Astrocyte (in vitro differentiated cells and primary cell): ENCODE measurements at regions not wholly inside any gene's neighbourhood (a gene's known extent, or its start where the extent isn't known, plus 50 kb on each side); places are given as distances from the start of the nearest gene placed in this dataset. TPM values are rescaled to one million over a fixed set of nuclear protein-coding genes. Genes with fewer than 3 reads are reported as not detected.

Experiments used
- DNase-seq: peaks from one replicate; pipeline ENCODE4 v3.0.0-alpha.2; 2010; ENCODE audit warnings: low read depth
- FAIRE-seq: peaks from 2 replicates; lab custom pipeline; 2011; peaks lifted over from hg19 to GRCh38; lab: Jason Lieb, UNC
- H2AFZ ChIP-seq: 2 replicates; pipeline ENCODE4 v1.6.0; 2012; ENCODE audit warnings: low read depth, low read length, inconsistent platforms
- H3K27ac ChIP-seq: 2 replicates; pipeline ENCODE4 v1.5.1; 2011; ENCODE audit warnings: low read depth, low read length, inconsistent platforms
- H3K27me3 ChIP-seq: 2 replicates; pipeline ENCODE4 v1.6.0; 2011; ENCODE audit warnings: low read length, inconsistent platforms; ENCODE audit not compliant: insufficient read depth
- H3K36me3 ChIP-seq: 2 replicates; pipeline ENCODE4 v1.5.1; 2011; ENCODE audit warnings: low read length, inconsistent platforms; ENCODE audit not compliant: insufficient read depth
- H3K4me1 ChIP-seq: 2 replicates; pipeline ENCODE4 v1.5.1; 2011; ENCODE audit warnings: low read length, inconsistent platforms; ENCODE audit not compliant: insufficient read depth
- H3K4me2 ChIP-seq: 2 replicates; pipeline ENCODE4 v1.6.0; 2012; ENCODE audit warnings: low read length, inconsistent platforms
- H3K4me3 ChIP-seq: 2 replicates; pipeline ENCODE4 v1.5.1; 2011; ENCODE audit warnings: low read depth, mild to moderate bottlenecking, low read length, inconsistent platforms; ENCODE audit not compliant: insufficient read depth
- H3K79me2 ChIP-seq: 2 replicates; pipeline ENCODE4 v1.6.0; 2012; ENCODE audit warnings: mild to moderate bottlenecking, low read length, inconsistent platforms; ENCODE audit not compliant: insufficient read depth
- H3K9ac ChIP-seq: 2 replicates; pipeline ENCODE4 v1.6.0; 2012; ENCODE audit warnings: mild to moderate bottlenecking, low read length, inconsistent platforms
- H3K9me3 ChIP-seq: 2 replicates; pipeline ENCODE4 v1.5.1; 2012; ENCODE audit warnings: low read depth, mild to moderate bottlenecking, low read length, inconsistent platforms; ENCODE audit not compliant: insufficient read depth
- H4K20me1 ChIP-seq: 2 replicates; pipeline ENCODE4 v1.6.0; 2012; ENCODE audit warnings: low read length, inconsistent platforms; ENCODE audit not compliant: insufficient read depth
- H3K27ac Mint-ChIP-seq: one replicate; pipeline ENCODE4 v1.8.0; 2021; ENCODE audit warnings: mild to moderate bottlenecking, mixed read lengths; ENCODE audit not compliant: unreplicated experiment
- H3K27me3 Mint-ChIP-seq: one replicate; pipeline ENCODE4 v1.8.0; 2021; ENCODE audit warnings: low read depth, mixed read lengths; ENCODE audit not compliant: unreplicated experiment
- H3K36me3 Mint-ChIP-seq: one replicate; pipeline ENCODE4 v1.8.0; 2021; ENCODE audit warnings: low read depth, mixed read lengths; ENCODE audit not compliant: unreplicated experiment
- H3K4me1 Mint-ChIP-seq: one replicate; pipeline ENCODE4 v1.8.0; 2021; ENCODE audit warnings: low read depth, mixed read lengths; ENCODE audit not compliant: unreplicated experiment
- H3K4me3 Mint-ChIP-seq: one replicate; pipeline ENCODE4 v1.8.0; 2021; ENCODE audit warnings: mild to moderate bottlenecking, moderate library complexity, mixed read lengths; ENCODE audit not compliant: unreplicated experiment
- H3K9me3 Mint-ChIP-seq: one replicate; pipeline ENCODE4 v1.8.0; 2021; ENCODE audit warnings: mild to moderate bottlenecking, mixed read lengths; ENCODE audit not compliant: unreplicated experiment
- CTCF ChIP-seq: IDR thresholded peaks from 2 replicates; pipeline ENCODE4 v1.5.1; 2011; ENCODE audit warnings: low read depth, mild to moderate bottlenecking, inconsistent platforms, low read length, moderate library complexity; ENCODE audit not compliant: insufficient read depth
- EZH2 ChIP-seq: IDR thresholded peaks from 2 replicates; pipeline ENCODE4 v1.6.1; 2012; ENCODE audit warnings: mild to moderate bottlenecking, low read length, inconsistent platforms; ENCODE audit not compliant: insufficient read depth
- microRNA-seq: library from miRNA; unstranded; fragments of <30 nt; microRNA quantifications from one replicate; pipeline ENCODE4 v1.2.0, GENCODE V29; 2020

GRCh38 chr18:28236487-28236886 is 59.6 kb upstream of the CDH2 start:
- no peaks in the 10 kb centered on the region for H3K4me1 Mint-ChIP-seq
- Histone ChIP-seq H3K4me2 (no peak overlapping the region), H3K27me3 (no peaks in the 10 kb centered on the region), H2AFZ (no peak overlapping the region), H3K4me1 (no peaks in the 10 kb centered on the region), H3K36me3 (no peaks in the 10 kb centered on the region), H3K9ac (no peak overlapping the region), H3K4me3 (no peak overlapping the region), H3K79me2 (no peaks in the 10 kb centered on the region), H3K27ac (no peak overlapping the region), H3K9me3 (no peaks in the 10 kb centered on the region), H4K20me1 (no peaks in the 10 kb centered on the region)
- no peak overlapping the region for H3K27ac Mint-ChIP-seq
- no peaks in the 10 kb centered on the region for H3K27me3 Mint-ChIP-seq
- H3K4me3 Mint-ChIP-seq = no peak overlapping the region
- H3K36me3 Mint-ChIP-seq = no peaks in the 10 kb centered on the region
- DNase-seq (no peak), FAIRE-seq (no peak)
- no peaks in the 10 kb centered on the region for H3K9me3 Mint-ChIP-seq
- TF ChIP-seq EZH2 = no peak
- no peak for TF ChIP-seq CTCF

Small RNA genes lying in the stretch of these regions (microRNA-seq; reads per million reads assigned to microRNA genes)
- gene MIR302F = not detected
